IPS DF 4.7 (cell line): ENCODE measurements at regions not wholly inside any gene's neighbourhood (a gene's known extent, or its start where the extent isn't known, plus 50 kb on each side); places are given as distances from the start of the nearest gene placed in this dataset.

ENCODE experiments used
- DNase-seq: peaks from one replicate; pipeline ENCODE4 v3.0.0-alpha.2; 2013; ENCODE audit warnings: low spot score; ENCODE audit errors: extremely low read depth

GRCh38 chr14:101118746-101119591 lies 215.4 kb upstream of the RTL1 start:
- DNase-seq = no peak

- no peak for DNase-seq
These were observed 216.5 kb upstream of the RTL1 start for GRCh38 chr14:101119830-101120571.

- DNase-seq = no peak
These were observed 217.4 kb upstream of the RTL1 start for GRCh38 chr14:101120641-101121507.

GRCh38 chr14:101121508-101122139 lies 218.1 kb upstream of the RTL1 start:
- DNase-seq = no peak

GRCh38 chr14:101122237-101123141 lies 219.0 kb upstream of the RTL1 start:
- DNase-seq = no peak

- DNase-seq = no peak
These were observed 220.3 kb upstream of the RTL1 start for GRCh38 chr14:101123618-101124510.

GRCh38 chr14:101124815-101125214 lies 221.3 kb upstream of the RTL1 start:
- no peak for DNase-seq

- no peak for DNase-seq
These were observed 221.8 kb upstream of the RTL1 start for GRCh38 chr14:101125313-101125712.

GRCh38 chr14:101125719-101126651 lies 222.5 kb upstream of the RTL1 start:
- DNase-seq = no peak

GRCh38 chr14:101126731-101127130 lies 223.2 kb upstream of the RTL1 start:
- no peak for DNase-seq

- no peak for DNase-seq
These were observed 223.7 kb upstream of the RTL1 start for GRCh38 chr14:101127224-101127623.

- no peak for DNase-seq
These were observed 225.2 kb upstream of the RTL1 start for GRCh38 chr14:101128478-101129321.

- no peak for DNase-seq
These were observed 226.1 kb upstream of the RTL1 start for GRCh38 chr14:101129521-101130167.

GRCh38 chr14:101130861-101131260 lies 227.3 kb upstream of the RTL1 start:
- DNase-seq = no peak

- no peak for DNase-seq
These were observed 228.0 kb upstream of the RTL1 start for GRCh38 chr14:101131451-101131916.

- DNase-seq = no peak
These were observed 228.6 kb upstream of the RTL1 start for GRCh38 chr14:101132051-101132571.
